ENCODE measurements at regions not wholly inside any gene's neighbourhood (a gene's known extent, or its start where the extent isn't known, plus 50 kb on each side); places are given as distances from the start of the nearest gene placed in this dataset.

- no peak overlapping the region for H3K4me3 ChIP-seq (ENCODE audit: low read depth, low read length)
- TF ChIP-seq CTCF (IDR thresholded peaks at IDR 0.05; ENCODE audit: low read depth, low read length, missing control alignments) = no peak
- DNase-seq (ENCODE audit: low read depth) = no peak
These were observed 692.7 kb downstream of the SOCS6 start for GRCh38 chr18:70981400-70982140.

- H3K4me3 ChIP-seq (ENCODE audit: low read depth, low read length) = no peak overlapping the region
- no peak for DNase-seq (ENCODE audit: low read depth)
- TF ChIP-seq CTCF (IDR thresholded peaks at IDR 0.05; ENCODE audit: low read depth, low read length, missing control alignments) = no peak
These were observed 684.8 kb downstream of the SOCS6 start for GRCh38 chr18:70973626-70974025.

GRCh38 chr18:70966419-70966818 lies 677.6 kb downstream of the SOCS6 start:
- no peak overlapping the region for H3K4me3 ChIP-seq (ENCODE audit: low read depth, low read length)
- TF ChIP-seq CTCF (IDR thresholded peaks at IDR 0.05; ENCODE audit: low read depth, low read length, missing control alignments) = no peak
- no peak for DNase-seq (ENCODE audit: low read depth)

- no peak for DNase-seq (ENCODE audit: low read depth)
- TF ChIP-seq CTCF (IDR thresholded peaks at IDR 0.05; ENCODE audit: low read depth, low read length, missing control alignments) = no peak
- H3K4me3 ChIP-seq (ENCODE audit: low read depth, low read length) = no peak overlapping the region
These were observed 673.1 kb downstream of the SOCS6 start for GRCh38 chr18:70961939-70962338.

GRCh38 chr18:70956554-70956953 lies 667.7 kb downstream of the SOCS6 start:
- no peak for TF ChIP-seq CTCF (IDR thresholded peaks at IDR 0.05; ENCODE audit: low read depth, low read length, missing control alignments)
- no peak for DNase-seq (ENCODE audit: low read depth)
- H3K4me3 ChIP-seq (ENCODE audit: low read depth, low read length) = no peak overlapping the region

- no peak for DNase-seq (ENCODE audit: low read depth)
- H3K4me3 ChIP-seq (ENCODE audit: low read depth, low read length) = no peak overlapping the region
- TF ChIP-seq CTCF (IDR thresholded peaks at IDR 0.05; ENCODE audit: low read depth, low read length, missing control alignments) = no peak
These were observed 647.3 kb downstream of the SOCS6 start for GRCh38 chr18:70936160-70936559.
